ENCODE measurements at regions not wholly inside any gene's neighbourhood (a gene's known extent, or its start where the extent isn't known, plus 50 kb on each side); places are given as distances from the start of the nearest gene placed in this dataset.
"Not testable (repeated sequence)": the region's sequence is repeated elsewhere in the genome, so short reads cannot be mapped to it uniquely, and the experiment has no call there.

GRCh38 chr5:174793684-174794328 is 69.4 kb downstream of the MSX2 start:
- no peak overlapping the region for H3K4me3 ChIP-seq (ENCODE audit: low read length)
- TF ChIP-seq CTCF (conservative IDR thresholded peaks at IDR 0.05; ENCODE audit: low read depth, low read length): peak; percentile 92
- DNase-seq (ENCODE audit: low read depth): no peak

- TF ChIP-seq CTCF (conservative IDR thresholded peaks at IDR 0.05; ENCODE audit: low read depth, low read length): no peak
- H3K4me3 ChIP-seq (ENCODE audit: low read length): no peak overlapping the region
- no peak for DNase-seq (ENCODE audit: low read depth)
Observed at GRCh38 chr5:174793076-174793475, 68.7 kb downstream of the MSX2 start.

GRCh38 chr5:174792265-174792664 is 67.9 kb downstream of the MSX2 start:
- not testable (repeated sequence) for DNase-seq (ENCODE audit: low read depth)

GRCh38 chr5:174790906-174791305 is 66.5 kb downstream of the MSX2 start:
- H3K4me3 ChIP-seq (ENCODE audit: low read length): no peak overlapping the region
- TF ChIP-seq CTCF (conservative IDR thresholded peaks at IDR 0.05; ENCODE audit: low read depth, low read length): no peak

More at GRCh38 chr5:174792265-174792664, 67.9 kb downstream of the MSX2 start:
- not testable (repeated sequence) for H3K4me3 ChIP-seq (ENCODE audit: low read length)

GRCh38 chr5:174789596-174789995 is 65.2 kb downstream of the MSX2 start:
- no peak for TF ChIP-seq CTCF (conservative IDR thresholded peaks at IDR 0.05; ENCODE audit: low read depth, low read length)
- no peak for DNase-seq (ENCODE audit: low read depth)

More at GRCh38 chr5:174790906-174791305, 66.5 kb downstream of the MSX2 start:
- DNase-seq (ENCODE audit: low read depth): no peak

GRCh38 chr5:174785120-174785680 is 60.8 kb downstream of the MSX2 start:
- H3K4me3 ChIP-seq (ENCODE audit: low read length): no peak overlapping the region
- no peak for TF ChIP-seq CTCF (conservative IDR thresholded peaks at IDR 0.05; ENCODE audit: low read depth, low read length)
- no peak for DNase-seq (ENCODE audit: low read depth)

More at GRCh38 chr5:174789596-174789995, 65.2 kb downstream of the MSX2 start:
- H3K4me3 ChIP-seq (ENCODE audit: low read length): no peak overlapping the region
